Subcutaneous abdominal adipose tissue (tissue), 5 donors: ENCODE measurements at regions not wholly inside any gene's neighbourhood (a gene's known extent, or its start where the extent isn't known, plus 50 kb on each side); places are given as distances from the start of the nearest gene placed in this dataset.

Experiments
- H3K27ac ChIP-seq: one replicate; pipeline ENCODE4 v1.7.0; 2013; ENCODE audit warnings: low read depth, mild to moderate bottlenecking, inconsistent platforms, low read length, moderate library complexity
- H3K27me3 ChIP-seq, 5 donors: one replicate each; pipeline ENCODE4 v1.7.0; 2013; ENCODE audit warnings: low read length in 5 of 5, inconsistent platforms in 1 of 5; ENCODE audit not compliant: control insufficient read depth in 5 of 5, insufficient read depth in 4 of 5
- H3K36me3 ChIP-seq, 5 donors: one replicate each; pipeline ENCODE4 v1.7.0; 2013; ENCODE audit warnings: low read length in 5 of 5; ENCODE audit not compliant: control insufficient read depth in 5 of 5, insufficient read depth in 5 of 5
- H3K4me1 ChIP-seq, 5 donors: one replicate each; pipeline ENCODE4 v1.7.0; 2013; ENCODE audit warnings: low read length in 5 of 5, mild to moderate bottlenecking in 3 of 5, moderate library complexity in 1 of 5; ENCODE audit not compliant: control insufficient read depth in 5 of 5, insufficient read depth in 5 of 5
- H3K4me3 ChIP-seq, 5 donors: one replicate each; pipeline ENCODE4 v1.7.0; 2013; ENCODE audit warnings: low read length in 5 of 5, low read depth in 1 of 5
- H3K9ac ChIP-seq, 5 donors: one replicate each; pipeline ENCODE4 v1.7.0; 2013; ENCODE audit warnings: low read length in 5 of 5, mild to moderate bottlenecking in 4 of 5, moderate library complexity in 3 of 5
- H3K9me3 ChIP-seq, 5 donors: one replicate each; pipeline ENCODE4 v1.7.0; 2013; ENCODE audit warnings: low read length in 5 of 5; ENCODE audit not compliant: control insufficient read depth in 5 of 5
- donor health status: healthy.
- donor health status: healthy.
- donor health status: healthy.
- donor health status: healthy.
- donor health status: healthy.

- Histone ChIP-seq H3K4me1 (no peaks in the 10 kb centered on the region), H3K27me3 (no peaks in the 10 kb centered on the region), H3K27ac (no peak overlapping the region), H3K9me3 (no peaks in the 10 kb centered on the region), H3K4me3 (no peak overlapping the region), H3K9ac (no peak overlapping the region), H3K36me3 (no peaks in the 10 kb centered on the region)
These were observed 440.9 kb upstream of the RAG2 start for GRCh38 chr11:37038911-37039310.

- H3K4me1 ChIP-seq, result no peaks in the 10 kb centered on the region
- no peak overlapping the region for H3K9ac ChIP-seq
- H3K4me3 ChIP-seq, result no peak overlapping the region
- H3K36me3 ChIP-seq, result no peaks in the 10 kb centered on the region
- no peak overlapping the region for H3K27ac ChIP-seq
- H3K27me3 ChIP-seq, result no peaks in the 10 kb centered on the region
- H3K9me3 ChIP-seq, result no peaks in the 10 kb centered on the region
These were observed 428.7 kb upstream of the RAG2 start for GRCh38 chr11:37026741-37027140.

GRCh38 chr11:37026326-37026725, 428.3 kb upstream of the RAG2 start:
- Histone ChIP-seq H3K27me3 (no peaks in the 10 kb centered on the region), H3K9me3 (no peaks in the 10 kb centered on the region), H3K36me3 (no peaks in the 10 kb centered on the region), H3K4me3 (no peak overlapping the region), H3K9ac (no peak overlapping the region), H3K4me1 (no peaks in the 10 kb centered on the region), H3K27ac (no peak overlapping the region)

- no peak overlapping the region for H3K4me3 ChIP-seq
- H3K27ac ChIP-seq, result no peak overlapping the region
- no peaks in the 10 kb centered on the region for H3K9me3 ChIP-seq
- no peaks in the 10 kb centered on the region for H3K36me3 ChIP-seq
- no peak overlapping the region for H3K9ac ChIP-seq
- H3K4me1 ChIP-seq, result no peaks in the 10 kb centered on the region
- H3K27me3 ChIP-seq, result no peaks in the 10 kb centered on the region
These were observed 408.5 kb upstream of the RAG2 start for GRCh38 chr11:37006563-37006962.

- H3K27ac ChIP-seq, result no peak overlapping the region
- H3K4me1 ChIP-seq, result no peaks in the 10 kb centered on the region
- H3K27me3 ChIP-seq, result no peaks in the 10 kb centered on the region
- H3K4me3 ChIP-seq, result no peak overlapping the region
- no peaks in the 10 kb centered on the region for H3K36me3 ChIP-seq
- H3K9me3 ChIP-seq, result no peaks in the 10 kb centered on the region
- no peak overlapping the region for H3K9ac ChIP-seq
These were observed 404.8 kb upstream of the RAG2 start for GRCh38 chr11:37002831-37003230.

GRCh38 chr11:36997656-36998055, 399.6 kb upstream of the RAG2 start:
- Histone ChIP-seq H3K36me3 (no peaks in the 10 kb centered on the region), H3K9ac (no peak overlapping the region), H3K27ac (no peak overlapping the region), H3K9me3 (no peaks in the 10 kb centered on the region), H3K4me3 (no peak overlapping the region), H3K4me1 (no peaks in the 10 kb centered on the region), H3K27me3 (no peaks in the 10 kb centered on the region)

- H3K9me3 ChIP-seq, result no peaks in the 10 kb centered on the region
- no peaks in the 10 kb centered on the region for H3K27me3 ChIP-seq
- H3K4me3 ChIP-seq, result no peak overlapping the region
- H3K27ac ChIP-seq, result no peak overlapping the region
- no peaks in the 10 kb centered on the region for H3K36me3 ChIP-seq
- H3K9ac ChIP-seq, result no peak overlapping the region
- no peaks in the 10 kb centered on the region for H3K4me1 ChIP-seq
These were observed 398.8 kb upstream of the RAG2 start for GRCh38 chr11:36996795-36997194.

- Histone ChIP-seq H3K27me3 (no peaks in the 10 kb centered on the region), H3K4me3 (no peak overlapping the region), H3K9me3 (no peaks in the 10 kb centered on the region), H3K27ac (no peak overlapping the region), H3K36me3 (no peaks in the 10 kb centered on the region), H3K9ac (no peak overlapping the region), H3K4me1 (no peaks in the 10 kb centered on the region)
These were observed 396.2 kb upstream of the RAG2 start for GRCh38 chr11:36994208-36994607.

- no peak overlapping the region for H3K27ac ChIP-seq
- no peaks in the 10 kb centered on the region for H3K4me1 ChIP-seq
- peaks cover 0 to 7% (median 0%) of the 10 kb centered on the region in 5 donors for H3K9me3 ChIP-seq
- no peaks in the 10 kb centered on the region for H3K36me3 ChIP-seq
- no peak overlapping the region for H3K9ac ChIP-seq
- no peaks in the 10 kb centered on the region for H3K27me3 ChIP-seq
- H3K4me3 ChIP-seq, result no peak overlapping the region
These were observed 390.5 kb upstream of the RAG2 start for GRCh38 chr11:36988556-36988955.

- no peak overlapping the region for H3K4me3 ChIP-seq
- peaks cover 0 to 7% (median 4%) of the 10 kb centered on the region in 5 donors for H3K9me3 ChIP-seq
- H3K9ac ChIP-seq, result no peak overlapping the region
- H3K27ac ChIP-seq, result no peak overlapping the region
- H3K4me1 ChIP-seq, result no peaks in the 10 kb centered on the region
- no peaks in the 10 kb centered on the region for H3K27me3 ChIP-seq
- H3K36me3 ChIP-seq, result no peaks in the 10 kb centered on the region
These were observed 387.5 kb upstream of the RAG2 start for GRCh38 chr11:36985562-36985961.

- no peaks in the 10 kb centered on the region for H3K36me3 ChIP-seq
- H3K27me3 ChIP-seq, result no peaks in the 10 kb centered on the region
- peaks cover 0 to 7% (median 3%) of the 10 kb centered on the region in 5 donors for H3K9me3 ChIP-seq
- H3K27ac ChIP-seq, result no peak overlapping the region
- H3K4me3 ChIP-seq, result no peak overlapping the region
- no peak overlapping the region for H3K9ac ChIP-seq
- peaks cover 0 to 9% (median 4%) of the 10 kb centered on the region in 5 donors for H3K4me1 ChIP-seq
These were observed 378.7 kb upstream of the RAG2 start for GRCh38 chr11:36976741-36977140.
